ENCODE measurements at regions not wholly inside any gene's neighbourhood (a gene's known extent, or its start where the extent isn't known, plus 50 kb on each side); places are given as distances from the start of the nearest gene placed in this dataset.

- DNase-seq (ENCODE audit: low spot score) (no peak), ATAC-seq (ENCODE audit: low FRiP score) (no peak)
- TF ChIP-seq CTCF (IDR thresholded peaks at IDR 0.05), result no peak
Measured at GRCh38 chr7:131233193-131233592, 94.5 kb upstream of the MKLN1 start.

GRCh38 chr7:131234719-131235488 lies 92.8 kb upstream of the MKLN1 start:
- TF ChIP-seq CTCF (IDR thresholded peaks at IDR 0.05), result no peak
- ATAC-seq (ENCODE audit: low FRiP score) (no peak), DNase-seq (ENCODE audit: low spot score) (no peak)

- DNase-seq (ENCODE audit: low spot score), result no peak
- TF ChIP-seq CTCF (IDR thresholded peaks at IDR 0.05), result no peak
- ATAC-seq (ENCODE audit: low FRiP score), result peak; percentile 50
Measured at GRCh38 chr7:131235489-131236317, 92.0 kb upstream of the MKLN1 start.

- DNase-seq (ENCODE audit: low spot score), result no peak
- ATAC-seq (ENCODE audit: low FRiP score), result no peak
- TF ChIP-seq CTCF (IDR thresholded peaks at IDR 0.05), result no peak
Measured at GRCh38 chr7:131236318-131236672, 91.4 kb upstream of the MKLN1 start.

- TF ChIP-seq CTCF (IDR thresholded peaks at IDR 0.05), result no peak
- ATAC-seq (ENCODE audit: low FRiP score) (peak; percentile 49), DNase-seq (ENCODE audit: low spot score) (no peak)
Measured at GRCh38 chr7:131238347-131238931, 89.2 kb upstream of the MKLN1 start.

GRCh38 chr7:131241386-131241785 lies 86.3 kb upstream of the MKLN1 start:
- no peak for TF ChIP-seq CTCF (IDR thresholded peaks at IDR 0.05)
- DNase-seq (ENCODE audit: low spot score) (no peak), ATAC-seq (ENCODE audit: low FRiP score) (no peak)

Measured in omental fat pad (tissue), 3 donors.